H1 (cell line): ENCODE measurements at regions not wholly inside any gene's neighbourhood (a gene's known extent, or its start where the extent isn't known, plus 50 kb on each side); places are given as distances from the start of the nearest gene placed in this dataset.

Source experiments
- CTCF ChIA-PET: fragments of 300-600 bp; sonication (Branson Sonifier 250); formaldehyde crosslinking; loops from one replicate; lab custom pipeline; 2021; ENCODE audit not compliant: partially characterized antibody; lab: Charles Lee
- POLR2A ChIA-PET: fragments of 300-600 bp; sonication (Branson Sonifier 250); formaldehyde crosslinking; loops from one replicate; lab custom pipeline; 2021; ENCODE audit warnings: inconsistent platforms; ENCODE audit not compliant: partially characterized antibody; lab: Charles Lee
- DNase-seq, 2 experiments: peaks; one replicate each; pipeline versions ENCODE4 v3.0.0 to v3.0.0-alpha.2; 2010 to 2022; ENCODE audit warnings: low spot score in 2 of 2, low read depth in 1 of 2, mixed read lengths in 1 of 2
- FAIRE-seq: peaks from 2 replicates; lab custom pipeline; 2011; peaks lifted over from hg19 to GRCh38; lab: Jason Lieb, UNC
- H2AFZ ChIP-seq: 2 replicates; pipeline ENCODE4 v1.8.1; 2012; ENCODE audit warnings: low read length, inconsistent platforms
- H2AK5ac ChIP-seq: 2 replicates; pipeline ENCODE4 v1.6.1; 2013; ENCODE audit warnings: low read depth, low read length
- H2BK120ac ChIP-seq: replicated peaks from 2 replicates; pipeline ENCODE3; 2013; ENCODE audit warnings: low read depth, low read length, inconsistent platforms
- H2BK12ac ChIP-seq: 2 replicates; pipeline ENCODE4 v1.6.1; 2013; ENCODE audit warnings: low read depth, low read length
- H2BK15ac ChIP-seq: 2 replicates; pipeline ENCODE4 v1.6.1; 2013; ENCODE audit warnings: low read length
- H2BK20ac ChIP-seq: 2 replicates; pipeline ENCODE4 v1.6.1; 2013; ENCODE audit warnings: low read length
- H2BK5ac ChIP-seq: 2 replicates; pipeline ENCODE4 v1.6.1; 2013; ENCODE audit warnings: low read depth, low read length
- H3K14ac ChIP-seq: 2 replicates; pipeline ENCODE4 v1.6.1; 2013; ENCODE audit warnings: inconsistent platforms; ENCODE audit not compliant: insufficient read length
- H3K18ac ChIP-seq: 2 replicates; pipeline ENCODE4 v1.6.1; 2013; ENCODE audit warnings: low read length; ENCODE audit errors: extremely low read depth
- H3K23ac ChIP-seq: 2 replicates; pipeline ENCODE4 v1.6.1; 2013; ENCODE audit warnings: inconsistent platforms; ENCODE audit not compliant: insufficient read length
- H3K23me2 ChIP-seq: 2 replicates; pipeline ENCODE4 v1.6.1; 2013; ENCODE audit warnings: low read depth, low read length
- H3K27ac ChIP-seq: 2 replicates; pipeline ENCODE4 v1.6.1; 2011; ENCODE audit warnings: low read depth, low read length, inconsistent platforms
- H3K27me3 ChIP-seq, 4 experiments: replicated peaks in 1 of 4; 1 replicate in 1 of 4; 2 replicates in 3 of 4; pipeline versions ENCODE4 v1.6.1 to v1.8.1; 2011 to 2013; ENCODE audit warnings: low read length in 3 of 4, mild to moderate bottlenecking in 3 of 4, inconsistent platforms in 2 of 4, mixed read lengths in 2 of 4, moderate library complexity in 1 of 4; ENCODE audit not compliant: control insufficient read depth in 3 of 4, insufficient read depth in 3 of 4; ENCODE audit errors: extremely low read depth in 1 of 4
- H3K36me3 ChIP-seq, 4 experiments: 2 replicates each; pipeline versions ENCODE4 v1.6.1 to v1.8.1; 2011 to 2013; ENCODE audit warnings: mild to moderate bottlenecking in 4 of 4, low read length in 3 of 4, moderate library complexity in 2 of 4, control low read depth in 1 of 4, inconsistent platforms in 1 of 4; ENCODE audit not compliant: insufficient read depth in 4 of 4, control insufficient read depth in 2 of 4
- H3K4ac ChIP-seq: replicated peaks from 2 replicates; pipeline ENCODE3; 2013; ENCODE audit warnings: low read length, low read depth, mixed read lengths, inconsistent platforms; ENCODE audit not compliant: insufficient read length
- H3K4me1 ChIP-seq, 4 experiments: replicated peaks in 1 of 4; 1 replicate in 1 of 4; 2 replicates in 3 of 4; pipeline versions ENCODE4 v1.6.1 to v1.8.1; 2011 to 2013; ENCODE audit warnings: low read length in 3 of 4, inconsistent platforms in 2 of 4, mixed read lengths in 1 of 4; ENCODE audit not compliant: insufficient read depth in 4 of 4, control insufficient read depth in 3 of 4
- H3K4me2 ChIP-seq, 2 experiments: 2 replicates each; pipeline versions ENCODE4 v1.6.1 to v1.8.1; 2011 to 2013; ENCODE audit warnings: low read depth in 2 of 2, low read length in 2 of 2, control low read depth in 1 of 2, inconsistent platforms in 1 of 2, mild to moderate bottlenecking in 1 of 2; ENCODE audit not compliant: insufficient read depth in 1 of 2
- H3K4me3 ChIP-seq, 4 experiments: fragments of 200-600, 300-600 bp in 1 of 4; sonication (generic), shearing (Covaris generic), sonication (Bioruptor Twin) in 1 of 4; 2 replicates each; pipeline versions ENCODE4 v1.5.1 to v1.8.1; 2011 to 2016; ENCODE audit warnings: low read length in 4 of 4, low read depth in 3 of 4, control low read depth in 2 of 4, inconsistent platforms in 2 of 4, mild to moderate bottlenecking in 2 of 4, mixed read lengths in 1 of 4, moderate library complexity in 1 of 4; ENCODE audit not compliant: insufficient read depth in 2 of 4; ENCODE audit errors: extremely low read depth in 1 of 4
- H3K56ac ChIP-seq: replicated peaks from 2 replicates; pipeline ENCODE3; 2013; ENCODE audit warnings: low read depth, mild to moderate bottlenecking, mixed read lengths, low read length, inconsistent platforms; ENCODE audit not compliant: insufficient read length
- H3K79me1 ChIP-seq: 2 replicates; pipeline ENCODE4 v1.6.1; 2013; ENCODE audit warnings: low read depth, low read length, control low read depth
- H3K79me2 ChIP-seq, 2 experiments: 2 replicates each; pipeline versions ENCODE4 v1.6.1 to v1.8.1; 2012 to 2013; ENCODE audit warnings: low read length in 2 of 2, mild to moderate bottlenecking in 2 of 2, inconsistent platforms in 1 of 2; ENCODE audit not compliant: insufficient read depth in 2 of 2, control insufficient read depth in 1 of 2
- H3K9ac ChIP-seq, 4 experiments: replicated peaks in 1 of 4; 1 replicate in 1 of 4; 2 replicates in 3 of 4; pipeline versions ENCODE4 v1.6.1 to v1.8.1; 2011 to 2013; ENCODE audit warnings: low read depth in 3 of 4, low read length in 3 of 4, control low read depth in 2 of 4, mild to moderate bottlenecking in 2 of 4, moderate library complexity in 2 of 4, inconsistent platforms in 1 of 4; ENCODE audit errors: extremely low read depth in 1 of 4
- H3K9me3 ChIP-seq, 2 experiments: 2 replicates each; pipeline versions ENCODE4 v1.6.1 to v1.8.1; 2012 to 2013; ENCODE audit warnings: mild to moderate bottlenecking in 2 of 2, moderate library complexity in 2 of 2, control low read depth in 1 of 2, inconsistent platforms in 1 of 2, low read depth in 1 of 2, low read length in 1 of 2, mixed read lengths in 1 of 2; ENCODE audit not compliant: insufficient read depth in 2 of 2
- H4K20me1 ChIP-seq, 2 experiments: replicated peaks in 1 of 2; 2 replicates each; pipeline versions ENCODE3 to v1.8.1; 2011 to 2013; ENCODE audit warnings: inconsistent platforms in 2 of 2, low read length in 2 of 2, mild to moderate bottlenecking in 1 of 2; ENCODE audit not compliant: insufficient read depth in 2 of 2, control insufficient read depth in 1 of 2
- H4K5ac ChIP-seq: 2 replicates; pipeline ENCODE4 v1.6.1; 2013; ENCODE audit warnings: low read length, low read depth, mixed read lengths, inconsistent platforms; ENCODE audit not compliant: insufficient read length
- H4K8ac ChIP-seq: 2 replicates; pipeline ENCODE4 v1.8.0; 2013; ENCODE audit warnings: mild to moderate bottlenecking, moderate library complexity, low read length, inconsistent platforms; ENCODE audit not compliant: insufficient read depth; ENCODE audit errors: extremely low read depth
- H4K91ac ChIP-seq: replicated peaks from 2 replicates; pipeline ENCODE3; 2013; ENCODE audit warnings: low read length, mixed read lengths, inconsistent platforms; ENCODE audit not compliant: insufficient read length
- EZH2 ChIP-seq: fragments of 200-600 bp; sonication (generic); IDR thresholded peaks from 2 replicates; pipeline ENCODE4 v1.7.1; 2012; ENCODE audit warnings: low read depth, mild to moderate bottlenecking, moderate library complexity, low read length, inconsistent platforms; ENCODE audit not compliant: severe bottlenecking
- SIRT6 ChIP-seq: IDR thresholded peaks from one replicate; pipeline ENCODE4 v1.7.1; 2012; ENCODE audit warnings: low read length, inconsistent platforms
- WGBS, 2 experiments: shearing (Covaris generic) in 1 of 2; methylation state at CpG; one replicate each; pipeline versions ENCODE4 v1.1.6 to v1.1.7; 2013 to 2015; ENCODE audit warnings: low lambda C conversion rate in 2 of 2, mixed read lengths in 2 of 2, inconsistent platforms in 1 of 2, low coverage in 1 of 2, missing lambda C conversion rate in 1 of 2; ENCODE audit not compliant: insufficient replicate concordance in 2 of 2, insufficient coverage in 1 of 2, insufficient read length in 1 of 2; ENCODE audit errors: extremely low coverage in 1 of 2, missing lambda C conversion rate in 1 of 2; 5-methylcytosine and 5-hydroxymethylcytosine counted together

DNA sequence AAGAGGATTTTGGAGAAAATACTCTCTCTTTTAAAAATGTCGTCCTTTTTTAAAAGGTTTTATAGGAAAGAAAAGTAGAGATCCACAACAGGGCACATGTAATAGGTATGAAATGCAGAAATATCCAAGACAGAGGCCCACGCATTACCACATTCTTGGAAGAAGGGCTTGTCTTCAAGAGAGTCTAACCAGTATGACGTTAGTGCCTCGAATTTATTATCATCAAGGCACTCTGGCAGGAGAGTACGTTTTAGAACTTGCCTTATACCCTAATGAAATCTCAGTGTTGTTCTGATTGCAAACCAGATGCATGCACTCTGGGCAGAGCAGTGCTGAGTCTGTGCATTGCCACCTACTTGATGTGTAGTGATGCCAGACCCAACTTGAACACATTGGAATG lies 342.6 kb upstream of the NFE2L3 start:
- H3K4ac ChIP-seq, result no peak overlapping the region
- no peak overlapping the region for H2AFZ ChIP-seq
- TF ChIP-seq SIRT6 (no peak), EZH2 (no peak)

More for the DNA sequence above, 342.6 kb upstream of the NFE2L3 start:
- H3K56ac ChIP-seq, result no peak overlapping the region
- H3K4me1 ChIP-seq, result no peaks in the 10 kb centered on the region
- H3K4me3 ChIP-seq, result no peak overlapping the region
- ChIA-PET POLR2A (interaction anchor here (1.1 kb wide), 1 partner anchor 15 kb away, joined by 3 read pairs; no protein-coding TSS in a partner anchor), CTCF (interaction anchor here (1.1 to 9.3 kb wide), 2 partner anchors 10 to 30 kb away, joined by 4 to 55 read pairs; no protein-coding TSS in a partner anchor)
- no peaks in the 10 kb centered on the region for H4K20me1 ChIP-seq
- 90% methylated on average over 5 of the region's 5 CpGs; no CpG with 5 or more reads in 1 of the 2 experiments for WGBS, 2 experiments
- H3K23ac ChIP-seq, result no peak overlapping the region
- DNase-seq (no peak), FAIRE-seq (no peak)
- H3K4me2 ChIP-seq, result no peak overlapping the region
- no peaks in the 10 kb centered on the region for H3K9me3 ChIP-seq
- no peak overlapping the region for H4K8ac ChIP-seq
- no peak overlapping the region for H2BK20ac ChIP-seq
- H2BK12ac ChIP-seq, result no peak overlapping the region
- no peaks in the 10 kb centered on the region for H3K36me3 ChIP-seq
- H2BK120ac ChIP-seq, result no peak overlapping the region
- H3K23me2 ChIP-seq, result no peaks in the 10 kb centered on the region
- no peak overlapping the region for H4K91ac ChIP-seq
- no peak overlapping the region for H3K14ac ChIP-seq
- no peak overlapping the region for H3K9ac ChIP-seq
- H3K27me3 ChIP-seq, result no peaks in the 10 kb centered on the region
- no peak overlapping the region for H3K27ac ChIP-seq
- H2BK5ac ChIP-seq, result no peak overlapping the region
- H2BK15ac ChIP-seq, result no peak overlapping the region
- no peak overlapping the region for H2AK5ac ChIP-seq
- no peaks in the 10 kb centered on the region for H3K79me1 ChIP-seq
- H3K18ac ChIP-seq, result no peak overlapping the region
- H4K5ac ChIP-seq, result no peak overlapping the region
- H3K79me2 ChIP-seq, result no peaks in the 10 kb centered on the region
